BLaER1 treated with 17β-estradiol and CSF1 and Interleukin-3, amounts not matched to agents 10 nM and 100 nM (cell line): ENCODE measurements at regions not wholly inside any gene's neighbourhood (a gene's known extent, or its start where the extent isn't known, plus 50 kb on each side); places are given as distances from the start of the nearest gene placed in this dataset.

Experiments
- H3K27ac ChIP-seq, 11 experiments: shearing (Covaris generic); formaldehyde crosslinking; 2 replicates each; pipeline ENCODE4 v1.8.1; 2022
- H3K27me3 ChIP-seq, 11 experiments: shearing (Covaris generic); formaldehyde crosslinking; 2 replicates each; pipeline ENCODE4 v1.8.1; 2022
- H3K36me3 ChIP-seq, 11 experiments: shearing (Covaris generic); formaldehyde crosslinking; 2 replicates each; pipeline ENCODE4 v1.8.1; 2022
- H3K4me1 ChIP-seq, 10 experiments: shearing (Covaris generic); formaldehyde crosslinking; 2 replicates each; pipeline ENCODE4 v1.8.1; 2022
- H3K4me2 ChIP-seq, 11 experiments: shearing (Covaris generic); formaldehyde crosslinking; 2 replicates each; pipeline ENCODE4 v1.8.1; 2022
- H3K4me3 ChIP-seq, 10 experiments: shearing (Covaris generic); formaldehyde crosslinking; 2 replicates each; pipeline ENCODE4 v1.8.1; 2022
- H3K9ac ChIP-seq, 11 experiments: shearing (Covaris generic); formaldehyde crosslinking; 2 replicates each; pipeline ENCODE4 v1.8.1; 2022
- H3K9me3 ChIP-seq, 11 experiments: shearing (Covaris generic); formaldehyde crosslinking; replicated peaks in 1 of 11; 2 replicates each; pipeline ENCODE4 v1.8.1; 2022
- H4K20me1 ChIP-seq, 11 experiments: shearing (Covaris generic); formaldehyde crosslinking; 2 replicates each; pipeline ENCODE4 v1.8.1; 2022
- Cebpa-rat ChIP-seq, 11 experiments: shearing (Covaris generic); IDR thresholded peaks; 2 replicates each; pipeline ENCODE4 v1.8.1; 2022

DNA sequence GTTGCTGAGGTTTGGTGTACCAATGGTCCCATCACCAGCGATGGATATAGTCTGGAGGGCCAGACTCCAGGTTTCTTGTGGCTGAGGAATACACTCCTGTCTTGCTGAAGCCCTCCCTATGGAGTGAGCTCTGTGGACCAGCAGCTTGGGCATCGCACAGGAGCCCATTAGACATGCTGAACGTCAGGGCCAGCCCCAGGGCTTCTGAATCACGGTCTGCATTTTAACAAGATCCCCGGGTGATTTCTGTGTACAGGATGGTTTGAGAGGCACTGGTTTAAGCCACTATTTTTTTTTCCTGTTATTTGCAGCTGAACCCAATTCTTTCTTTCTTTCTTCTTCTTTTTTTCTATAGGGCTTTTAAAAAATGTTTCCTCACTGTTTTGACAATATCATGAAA is 69.5 kb upstream of the XCR1 start:
- Histone ChIP-seq H3K4me2 (peak overlapping the region in 10 of 11 experiments; percentile 53 to 94 (median 84); a peak in 17 of 22 replicates), H3K4me3 (no peak overlapping the region), H3K4me1 (peaks cover 46 to 100% (median 97%) of the 10 kb centered on the region in 10 experiments), H3K9ac (peak overlapping the region in 10 of 11 experiments; percentile 76 to 95 (median 86); a peak in 20 of 22 replicates), H3K27me3 (no peaks in the 10 kb centered on the region), H3K36me3 (no peaks in the 10 kb centered on the region), H3K9me3 (peaks cover 4 to 31% (median 10%) of the 10 kb centered on the region in 11 experiments; a peak in 15 of 22 replicates), H4K20me1 (no peaks in the 10 kb centered on the region), H3K27ac (peak overlapping the region; percentile 89 to 100 (median 97))
- no peak for TF ChIP-seq Cebpa-rat (IDR thresholded peaks at IDR 0.05)

DNA sequence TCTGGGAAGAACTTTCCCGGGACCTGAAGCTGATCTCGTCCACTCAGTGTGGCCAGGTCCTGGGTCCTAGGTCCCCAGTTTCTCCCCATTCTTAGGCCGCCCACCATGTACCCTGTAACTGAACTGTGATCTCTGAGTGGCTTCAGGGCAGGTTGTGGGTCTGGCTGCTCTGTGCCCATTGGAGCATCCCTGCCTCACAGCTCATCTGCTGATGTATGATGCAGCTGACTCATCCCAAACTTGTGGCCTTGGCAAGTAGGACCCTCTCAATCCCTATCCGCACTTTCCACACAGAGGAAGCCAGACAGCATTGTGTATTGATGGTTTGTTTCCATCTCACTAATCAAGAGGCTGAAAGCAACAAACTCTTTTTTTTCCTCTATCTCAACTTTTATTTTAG is 69.1 kb upstream of the XCR1 start:
- Histone ChIP-seq H4K20me1 (no peaks in the 10 kb centered on the region), H3K4me1 (peaks cover 50 to 100% (median 98%) of the 10 kb centered on the region in 10 experiments), H3K27me3 (no peaks in the 10 kb centered on the region), H3K4me3 (no peak overlapping the region; a peak in 1 of 20 replicates), H3K9me3 (peaks cover 0 to 27% (median 5%) of the 10 kb centered on the region in 11 experiments; a peak in 12 of 22 replicates), H3K9ac (peak overlapping the region in 10 of 11 experiments; percentile 76 to 95 (median 86); a peak in 18 of 22 replicates), H3K4me2 (peak overlapping the region in 9 of 11 experiments; percentile 16 to 94 (median 85); a peak in 17 of 22 replicates), H3K36me3 (no peaks in the 10 kb centered on the region), H3K27ac (peak overlapping the region; percentile 89 to 100 (median 97))
- no peak for TF ChIP-seq Cebpa-rat (IDR thresholded peaks at IDR 0.05)

DNA sequence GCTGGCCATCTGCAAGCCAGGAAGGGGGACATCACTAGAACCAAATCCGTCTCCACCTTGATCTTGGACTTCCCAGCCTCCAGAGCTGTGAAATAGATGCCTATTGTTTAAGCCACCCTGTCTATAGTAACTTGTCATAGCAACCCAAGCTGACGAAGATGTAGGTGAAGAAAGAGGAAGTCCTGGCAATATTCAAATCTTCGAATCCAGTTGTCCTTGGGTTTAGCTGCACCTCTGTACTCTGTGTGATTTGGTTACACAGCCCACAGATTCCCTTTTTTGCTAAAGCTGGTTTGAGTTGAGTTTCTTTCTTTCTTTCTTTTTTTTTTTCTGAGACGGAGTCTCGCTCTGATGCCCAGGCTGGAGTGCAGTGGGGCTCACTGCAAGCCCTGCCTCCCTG is 68.0 kb upstream of the XCR1 start:
- no peak for TF ChIP-seq Cebpa-rat (IDR thresholded peaks at IDR 0.05)
- no peaks in the 10 kb centered on the region for H3K36me3 ChIP-seq
- peak overlapping the region; percentile 89 to 100 (median 97) for H3K27ac ChIP-seq
- H3K4me2 ChIP-seq: peak overlapping the region in 10 of 11 experiments; percentile 11 to 94 (median 86); a peak in 17 of 22 replicates
- no peak overlapping the region for H3K4me3 ChIP-seq
- H3K27me3 ChIP-seq: no peaks in the 10 kb centered on the region
- peaks cover 0 to 27% (median 5%) of the 10 kb centered on the region in 11 experiments; a peak in 11 of 22 replicates for H3K9me3 ChIP-seq
- peaks cover 60 to 100% (median 100%) of the 10 kb centered on the region in 10 experiments for H3K4me1 ChIP-seq
- H3K9ac ChIP-seq: peak overlapping the region in 8 of 11 experiments; percentile 80 to 95 (median 88); a peak in 16 of 22 replicates
- no peaks in the 10 kb centered on the region for H4K20me1 ChIP-seq

DNA sequence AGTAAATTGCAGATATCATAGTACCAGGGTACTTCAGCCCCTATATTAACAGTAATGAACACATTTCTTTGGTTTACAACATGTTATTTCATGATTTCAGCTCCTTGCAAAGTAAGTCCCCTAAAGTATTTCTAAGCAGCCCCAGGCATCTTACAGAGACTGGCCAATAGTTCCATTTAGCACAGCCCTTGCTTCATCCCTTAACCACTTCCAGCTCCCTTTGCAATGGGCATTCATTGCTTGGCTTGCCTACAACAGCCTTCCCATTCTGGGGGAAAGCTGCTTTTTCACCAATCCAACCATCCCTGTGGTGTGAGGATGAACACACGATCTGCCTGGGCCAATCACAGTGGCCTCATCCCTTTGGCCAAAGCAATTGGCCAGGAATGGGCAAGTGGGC is 67.2 kb upstream of the XCR1 start:
- H3K9ac ChIP-seq: peak overlapping the region in 8 of 11 experiments; percentile 43 to 95 (median 88); a peak in 13 of 22 replicates
- peak overlapping the region in 1 of 10 experiments; percentile 19; a peak in 1 of 20 replicates for H3K4me3 ChIP-seq
- H3K27me3 ChIP-seq: no peaks in the 10 kb centered on the region
- no peak for TF ChIP-seq Cebpa-rat (IDR thresholded peaks at IDR 0.05)
- H3K27ac ChIP-seq: peak overlapping the region; percentile 89 to 100 (median 97); a peak in 21 of 22 replicates
- peaks cover 68 to 100% (median 99%) of the 10 kb centered on the region in 10 experiments for H3K4me1 ChIP-seq
- no peaks in the 10 kb centered on the region for H3K36me3 ChIP-seq
- peak overlapping the region in 8 of 11 experiments; percentile 79 to 90 (median 86); a peak in 15 of 22 replicates for H3K4me2 ChIP-seq
- no peaks in the 10 kb centered on the region for H4K20me1 ChIP-seq
- H3K9me3 ChIP-seq: peaks cover 0 to 27% (median 5%) of the 10 kb centered on the region in 11 experiments; a peak in 11 of 22 replicates

DNA sequence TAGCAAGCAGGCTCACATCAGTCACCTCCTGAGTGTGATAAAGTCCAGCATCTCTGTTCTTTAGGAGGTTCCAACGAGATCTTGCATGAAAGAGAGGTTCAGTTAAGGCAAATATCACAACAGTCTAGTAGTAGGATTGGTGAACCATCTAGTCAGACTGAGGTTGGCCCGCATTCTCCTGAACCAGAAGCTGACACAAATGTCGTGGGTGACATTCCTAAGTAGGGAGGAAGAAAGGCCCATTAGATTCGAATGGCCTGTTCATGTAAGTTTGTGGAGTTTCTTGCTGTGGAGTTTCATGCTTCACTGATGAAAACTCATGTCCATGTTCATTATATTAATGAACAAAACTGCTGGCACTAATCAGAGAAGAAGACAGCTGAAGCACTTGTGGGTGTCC is 66.7 kb upstream of the XCR1 start:
- Histone ChIP-seq H3K27me3 (no peaks in the 10 kb centered on the region), H3K27ac (peak overlapping the region; percentile 89 to 100 (median 97); a peak in 21 of 22 replicates), H3K36me3 (no peaks in the 10 kb centered on the region), H3K9ac (peak overlapping the region in 6 of 11 experiments; percentile 81 to 95 (median 90); a peak in 7 of 22 replicates), H3K4me2 (peak overlapping the region in 9 of 11 experiments; percentile 53 to 90 (median 85); a peak in 17 of 22 replicates), H4K20me1 (no peaks in the 10 kb centered on the region), H3K4me1 (peaks cover 66 to 100% (median 98%) of the 10 kb centered on the region in 10 experiments), H3K4me3 (no peak overlapping the region), H3K9me3 (peaks cover 0 to 27% (median 5%) of the 10 kb centered on the region in 11 experiments; a peak in 11 of 22 replicates)
- no peak for TF ChIP-seq Cebpa-rat (IDR thresholded peaks at IDR 0.05)

DNA sequence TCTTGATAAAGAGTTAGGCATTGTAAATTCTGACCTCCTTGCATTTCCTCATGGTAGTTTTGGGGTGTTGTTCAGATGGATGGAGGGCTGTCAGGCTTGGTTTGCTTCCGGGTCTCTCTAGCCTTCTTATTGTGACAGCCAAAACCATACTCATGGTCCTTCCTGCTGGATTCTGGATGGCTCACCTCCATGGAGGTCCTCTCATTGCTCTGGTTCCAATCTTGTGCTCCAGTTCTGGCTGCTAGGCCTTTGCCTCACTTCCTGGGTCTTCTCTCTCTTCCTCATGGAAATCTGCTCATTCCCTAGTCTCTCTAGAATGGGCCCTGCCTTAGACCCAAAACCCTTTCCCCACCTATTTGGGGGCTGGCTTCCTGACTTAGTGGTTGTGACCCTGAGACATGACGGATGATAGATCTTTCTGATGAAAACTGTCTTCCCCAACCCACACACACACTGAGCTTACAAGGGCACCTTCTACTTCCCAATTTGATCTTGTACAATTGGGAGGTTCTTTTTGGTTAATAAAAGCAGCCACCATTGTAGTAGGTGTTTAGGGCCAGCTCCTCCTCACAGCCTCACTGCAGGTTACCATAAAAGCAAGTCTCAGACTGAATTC is 66.2 kb upstream of the XCR1 start:
- Histone ChIP-seq H3K4me2 (peak overlapping the region; percentile 53 to 90 (median 82)), H3K4me3 (no peak overlapping the region), H3K9me3 (peaks cover 0 to 27% (median 5%) of the 10 kb centered on the region in 11 experiments; a peak in 11 of 22 replicates), H3K4me1 (peaks cover 61 to 100% (median 98%) of the 10 kb centered on the region in 10 experiments), H3K36me3 (no peaks in the 10 kb centered on the region), H4K20me1 (no peaks in the 10 kb centered on the region), H3K27ac (peak overlapping the region; percentile 89 to 100 (median 97)), H3K9ac (peak overlapping the region in 8 of 11 experiments; percentile 39 to 95 (median 65); a peak in 10 of 22 replicates), H3K27me3 (no peaks in the 10 kb centered on the region)
- TF ChIP-seq Cebpa-rat (IDR thresholded peaks at IDR 0.05): no peak

DNA sequence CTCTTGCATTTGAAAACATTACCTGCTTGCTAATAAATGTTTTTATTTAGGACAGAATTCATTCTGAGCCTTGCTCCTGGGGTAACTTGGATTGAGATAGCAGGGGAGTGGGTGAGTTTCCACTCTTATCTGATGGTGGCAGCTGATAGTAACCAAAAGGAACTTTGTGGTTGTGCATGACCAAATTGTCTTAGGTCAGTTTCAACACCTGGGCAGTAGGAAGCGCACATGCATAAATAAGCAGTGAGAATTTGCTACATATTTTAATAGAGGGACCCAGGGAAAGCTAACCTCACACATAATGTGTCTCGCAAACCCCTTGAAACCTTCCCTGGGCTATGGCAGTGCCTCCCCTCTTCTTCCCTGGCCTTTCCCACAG is 65.4 kb upstream of the XCR1 start:
- H3K9me3 ChIP-seq: peaks cover 0 to 27% (median 5%) of the 10 kb centered on the region in 11 experiments; a peak in 11 of 22 replicates
- H3K36me3 ChIP-seq: no peaks in the 10 kb centered on the region
- no peak for TF ChIP-seq Cebpa-rat (IDR thresholded peaks at IDR 0.05)
- H3K27me3 ChIP-seq: no peaks in the 10 kb centered on the region
- peaks cover 54 to 100% (median 96%) of the 10 kb centered on the region in 10 experiments for H3K4me1 ChIP-seq
- H3K4me2 ChIP-seq: peak overlapping the region; percentile 53 to 90 (median 82)
- peak overlapping the region in 8 of 11 experiments; percentile 10 to 81 (median 42); a peak in 11 of 22 replicates for H3K9ac ChIP-seq
- no peak overlapping the region for H3K4me3 ChIP-seq
- peak overlapping the region; percentile 89 to 100 (median 97) for H3K27ac ChIP-seq
- H4K20me1 ChIP-seq: no peaks in the 10 kb centered on the region

DNA sequence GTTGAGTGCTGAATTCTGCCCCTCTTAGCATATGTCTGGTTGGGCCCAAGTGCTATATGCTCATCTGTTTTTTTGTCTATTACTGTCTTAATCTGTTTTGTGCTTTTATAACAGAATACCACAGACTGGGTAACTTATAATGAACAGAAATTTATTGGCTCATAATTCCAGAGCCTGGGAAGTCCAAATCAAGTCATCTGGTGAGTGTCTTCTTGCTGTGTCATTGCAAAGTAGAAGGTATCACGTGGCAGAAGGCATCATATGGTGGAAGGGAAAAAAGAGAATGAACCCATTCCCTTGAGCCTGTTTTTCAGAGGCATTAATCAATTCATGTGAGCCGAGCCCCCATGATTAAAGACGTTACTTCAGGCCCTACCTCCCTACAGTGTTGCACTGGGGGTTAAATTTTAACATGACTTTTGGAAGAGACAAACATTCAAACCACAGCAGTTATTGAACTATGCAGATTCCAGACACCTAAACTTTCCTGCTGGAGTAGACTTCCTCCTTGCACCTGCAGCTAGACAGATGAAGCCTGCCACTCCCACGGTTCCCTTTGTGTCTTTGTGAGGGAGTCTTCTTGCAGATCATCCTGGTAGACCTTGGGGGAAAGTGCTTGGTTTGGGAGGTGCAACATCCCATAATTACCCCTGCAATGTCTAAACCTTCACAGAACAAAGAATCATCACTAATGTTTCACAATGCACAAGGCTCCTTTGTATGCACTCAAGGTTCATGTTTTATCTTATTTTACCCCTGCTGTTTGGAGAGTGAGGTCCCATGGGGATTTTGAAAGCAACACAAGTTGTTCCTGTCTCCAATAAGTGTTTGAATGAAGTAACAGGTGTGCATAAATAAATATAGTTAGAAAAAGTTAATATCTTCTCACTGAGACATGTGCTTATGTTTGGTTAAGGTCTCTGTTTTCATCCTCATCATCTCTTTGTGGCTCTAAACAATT is 64.7 kb upstream of the XCR1 start:
- no peaks in the 10 kb centered on the region for H4K20me1 ChIP-seq
- H3K4me2 ChIP-seq: peak overlapping the region; percentile 53 to 90 (median 82)
- H3K4me1 ChIP-seq: peaks cover 47 to 100% (median 90%) of the 10 kb centered on the region in 10 experiments
- H3K4me3 ChIP-seq: no peak overlapping the region
- no peaks in the 10 kb centered on the region for H3K36me3 ChIP-seq
- peak overlapping the region; percentile 89 to 100 (median 97) for H3K27ac ChIP-seq
- H3K9ac ChIP-seq: peak overlapping the region in 9 of 11 experiments; percentile 1 to 91 (median 81); a peak in 11 of 22 replicates
- TF ChIP-seq Cebpa-rat (IDR thresholded peaks at IDR 0.05): no peak
- H3K27me3 ChIP-seq: no peaks in the 10 kb centered on the region
- H3K9me3 ChIP-seq: peaks cover 0 to 23% (median 5%) of the 10 kb centered on the region in 11 experiments; a peak in 11 of 22 replicates
